Cerebellar nuclear complex (tissue), 1 donor: ENCODE measurements at regions not wholly inside any gene's neighbourhood (a gene's known extent, or its start where the extent isn't known, plus 50 kb on each side); places are given as distances from the start of the nearest gene placed in this dataset.

Source experiments
- DNase-seq, 2 experiments: peaks; one replicate each; lab custom pipeline; 2025; lab: John Stamatoyannopoulos, UW

GRCh38 chr17:72409405-72410002, 288.7 kb downstream of the SOX9 start:
- no peak for DNase-seq

DNA sequence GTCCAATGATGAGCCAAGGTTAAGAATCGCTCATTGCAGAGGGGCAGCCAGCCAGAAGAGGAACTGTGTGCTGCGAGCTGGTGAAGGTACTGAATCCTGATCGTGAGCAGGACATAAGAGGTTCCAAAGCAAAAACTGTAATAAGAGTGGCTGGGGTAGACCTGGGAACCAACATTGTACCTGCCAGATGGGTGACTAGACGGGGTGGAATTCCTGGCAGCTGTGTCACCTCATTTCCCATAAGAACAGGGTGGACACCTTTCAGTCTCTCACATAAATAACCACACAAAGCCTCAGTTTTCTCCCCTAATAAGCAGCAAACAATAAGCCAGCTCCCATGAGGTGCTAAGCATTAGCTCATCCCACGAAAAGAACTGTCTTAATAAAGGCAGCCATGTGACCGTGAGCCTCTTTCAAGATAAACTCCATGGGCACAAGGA, 290.3 kb downstream of the SOX9 start:
- DNase-seq = no peak

DNA sequence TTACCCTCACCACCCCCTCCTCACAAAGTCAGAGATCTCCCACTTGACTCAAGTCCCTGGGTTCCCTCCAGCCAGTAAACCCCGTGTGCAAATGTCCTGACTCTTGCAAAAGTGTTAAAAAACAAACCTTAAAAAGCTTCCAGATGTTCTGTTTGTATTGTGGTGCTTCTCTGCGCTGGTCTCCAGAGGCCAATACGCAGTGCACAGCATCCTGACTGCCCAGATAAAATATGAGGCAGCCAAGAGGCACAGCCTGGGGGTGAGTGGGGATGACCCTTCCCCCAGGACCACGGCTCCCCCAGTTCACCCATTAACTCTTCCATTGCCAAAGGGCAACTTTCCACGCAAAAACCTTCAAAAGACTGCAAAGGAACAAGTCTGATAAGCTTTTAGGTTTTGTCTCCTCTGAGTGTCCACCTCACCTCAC, 291.8 kb downstream of the SOX9 start:
- DNase-seq = no peak

DNA sequence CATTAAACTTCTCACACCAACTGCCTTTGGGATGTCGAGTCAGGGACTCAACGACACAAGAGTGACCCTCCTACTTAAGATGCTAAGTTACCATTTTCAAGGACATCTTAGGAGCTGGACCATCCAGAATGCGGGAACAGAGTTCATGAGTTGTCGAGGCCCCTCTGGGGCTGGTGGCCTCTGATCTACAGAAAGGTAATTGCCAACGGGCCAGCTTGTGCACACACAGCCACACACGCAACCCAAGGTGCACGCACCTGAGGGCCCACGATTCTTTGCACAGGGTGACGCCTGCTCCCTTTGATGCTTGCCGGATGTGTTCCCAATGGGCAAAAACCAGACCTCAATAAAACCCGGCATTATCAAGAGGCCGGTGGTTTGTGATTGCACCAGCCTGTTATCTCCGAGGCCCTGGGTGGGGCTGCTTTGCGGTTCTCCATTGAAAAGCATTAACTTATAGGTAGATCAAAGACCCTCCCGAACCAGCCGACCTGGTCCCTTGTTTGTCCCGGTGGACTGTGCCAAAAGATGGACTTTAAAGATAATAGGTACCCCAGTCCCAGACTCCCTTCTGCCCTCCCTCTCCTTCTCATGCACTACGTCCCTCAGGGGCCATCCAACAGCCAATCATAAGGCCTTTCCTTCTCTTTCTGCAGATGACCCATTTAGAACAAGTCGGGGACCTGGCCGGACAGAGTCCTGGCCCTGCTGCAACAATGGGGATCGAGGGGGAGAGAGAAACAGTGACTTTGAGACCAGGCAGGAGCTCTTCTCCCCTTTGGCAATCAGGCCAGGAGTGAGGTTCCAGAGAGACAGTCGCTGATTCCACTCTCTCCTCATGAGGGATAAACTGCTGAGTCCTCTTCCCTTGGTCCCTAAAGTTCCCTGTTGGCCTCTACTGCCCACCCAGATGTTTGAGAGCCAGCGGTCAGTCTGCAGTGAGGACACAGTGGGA, 292.5 kb downstream of the SOX9 start:
- DNase-seq = no peak

DNA sequence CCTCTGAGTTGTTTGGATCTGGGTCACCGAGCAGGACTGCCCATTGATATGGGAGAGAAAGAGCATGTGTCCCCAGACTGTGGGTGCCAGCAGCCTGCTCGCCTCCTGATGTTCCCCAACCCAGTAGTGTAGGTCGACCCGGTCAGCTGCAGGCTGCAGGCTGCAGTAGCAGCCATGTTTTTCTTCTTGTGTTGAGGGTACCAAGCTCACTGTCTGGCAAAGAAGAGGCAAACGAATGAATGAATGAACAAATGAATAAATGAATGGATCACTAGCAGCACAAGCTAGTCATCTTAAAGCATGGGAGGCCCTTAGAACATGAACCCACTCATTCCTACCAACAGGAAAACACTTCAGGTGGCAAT, 293.2 kb downstream of the SOX9 start:
- DNase-seq = no peak

- no peak for DNase-seq
These were observed 294.4 kb downstream of the SOX9 start for GRCh38 chr17:72414967-72415853.

GRCh38 chr17:72416054-72416675, 295.3 kb downstream of the SOX9 start:
- no peak for DNase-seq

DNA sequence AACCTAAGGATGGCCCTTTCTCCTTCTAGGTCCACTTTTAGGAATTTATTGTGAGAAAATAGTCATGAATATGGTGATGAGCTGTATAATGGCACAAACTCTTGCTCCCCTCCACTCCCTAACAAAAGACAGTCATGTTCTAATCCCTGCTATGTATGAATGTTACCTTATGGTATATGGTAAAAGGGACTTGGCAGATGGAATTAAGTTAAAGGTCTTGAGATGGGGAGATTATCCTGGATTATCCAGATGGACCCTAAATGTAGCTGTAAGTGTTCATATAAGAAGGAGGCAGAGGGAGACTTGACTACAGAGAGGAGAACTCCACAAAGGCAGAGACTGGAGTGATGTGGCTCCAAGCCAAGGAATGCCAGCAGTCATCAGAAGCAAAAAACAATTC, 296.1 kb downstream of the SOX9 start:
- DNase-seq = no peak

- DNase-seq = no peak
These were observed 296.8 kb downstream of the SOX9 start for GRCh38 chr17:72417627-72418026.

DNA sequence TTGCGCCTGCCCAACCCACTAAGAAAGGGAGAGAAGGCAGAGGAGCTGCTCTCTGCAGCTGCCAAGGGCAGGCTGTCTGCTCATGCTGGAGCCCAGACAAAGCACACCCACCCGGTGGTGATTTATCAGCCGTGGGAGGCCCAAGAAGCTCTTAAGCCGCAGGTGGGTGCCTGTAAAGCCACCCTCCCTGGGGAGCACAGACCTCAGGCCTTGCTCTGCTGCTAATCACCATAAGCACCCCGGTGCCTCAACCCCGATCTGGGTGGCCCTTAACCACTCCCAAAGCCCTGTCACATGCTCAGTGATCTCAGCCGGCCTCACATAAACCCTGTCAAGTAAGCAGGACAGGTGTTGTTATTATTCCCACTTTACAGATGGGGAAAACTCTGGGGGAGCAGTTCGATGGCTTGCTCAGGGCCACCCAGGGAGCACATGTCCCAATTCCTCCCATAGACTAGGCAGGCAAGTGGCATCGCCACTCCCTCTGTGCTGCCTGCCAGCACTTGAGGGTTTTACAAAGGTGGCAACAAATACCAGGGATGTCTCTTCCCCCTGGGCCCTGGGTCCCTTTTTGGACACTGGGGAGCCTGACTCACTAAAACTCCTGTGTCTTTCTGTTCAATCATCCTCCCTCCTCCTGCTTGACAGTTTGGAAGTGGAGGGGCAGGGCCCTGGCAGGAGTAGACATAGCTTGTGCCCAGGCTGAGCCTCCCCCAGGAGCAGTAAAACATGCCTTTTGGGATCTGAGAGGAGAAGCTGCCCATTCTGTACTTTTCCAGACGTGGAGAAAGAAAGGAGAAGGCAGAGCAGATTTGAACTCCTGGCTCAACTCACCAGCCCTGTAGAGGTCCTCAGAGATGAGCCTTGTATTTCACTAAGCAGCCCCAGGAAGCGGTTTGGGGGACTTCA, 299.3 kb downstream of the SOX9 start:
- DNase-seq = no peak

DNA sequence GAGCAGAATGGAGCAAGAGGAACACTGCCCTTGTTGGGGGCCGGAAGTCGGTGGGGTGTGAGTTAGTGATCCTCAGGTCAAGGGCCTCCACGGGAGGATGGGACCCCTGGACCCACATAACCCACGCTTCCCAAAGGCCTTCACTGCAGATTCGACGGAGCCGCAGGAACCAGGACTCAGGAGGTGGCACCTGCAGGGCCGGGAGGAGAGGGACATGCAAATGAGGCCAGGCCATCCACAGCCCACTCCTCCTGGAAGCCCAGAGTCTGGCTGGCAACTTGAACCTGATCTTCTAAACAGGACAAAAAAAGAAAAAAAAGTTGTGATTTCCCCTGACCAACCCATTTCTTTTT, 299.9 kb downstream of the SOX9 start:
- no peak for DNase-seq

DNA sequence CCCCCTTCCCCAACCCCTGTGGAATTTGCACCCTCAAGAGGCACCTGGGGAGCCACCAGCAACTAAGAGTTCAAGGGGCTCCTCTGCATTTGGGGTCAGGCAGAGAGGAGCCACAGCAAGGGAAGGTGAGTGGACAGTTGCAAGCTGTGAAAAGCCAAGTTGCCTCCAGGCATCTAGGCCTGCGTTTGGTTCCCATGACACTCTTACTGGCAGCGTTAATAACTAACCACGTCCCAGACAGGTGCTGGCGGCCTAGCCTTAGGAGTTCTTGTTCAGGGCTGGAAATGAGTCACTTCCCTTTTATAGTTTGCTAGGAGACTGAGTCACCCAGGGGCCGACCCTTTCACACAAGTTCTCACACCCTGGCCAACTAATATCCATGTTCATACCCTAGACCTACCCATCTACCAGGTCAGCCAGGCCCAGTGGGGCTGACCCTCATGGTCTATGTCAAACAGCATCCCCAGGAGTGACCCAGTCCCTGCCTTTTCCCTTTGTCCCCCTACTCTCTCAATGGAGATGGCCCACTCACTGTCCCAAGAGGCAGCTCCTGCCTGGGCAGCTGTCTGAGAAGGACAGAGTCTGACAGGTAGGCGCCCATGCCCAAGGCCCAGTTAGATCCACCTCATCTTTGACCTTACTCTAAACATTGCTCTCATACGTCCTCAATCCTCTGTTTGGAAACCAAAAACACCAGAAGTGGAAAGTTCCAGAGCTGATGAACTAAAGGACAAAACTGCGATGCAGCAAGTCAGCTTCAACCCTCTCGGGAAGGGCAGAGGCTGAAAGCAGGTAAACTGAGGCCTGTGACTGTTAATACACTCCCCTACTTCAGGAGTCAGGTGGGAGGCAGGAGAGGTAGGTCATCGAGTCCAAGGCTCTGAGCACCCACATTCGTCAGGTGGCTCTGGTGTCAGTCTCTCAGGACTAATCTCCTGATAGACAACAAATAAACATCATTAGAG, 300.6 kb downstream of the SOX9 start:
- DNase-seq = no peak

- no peak for DNase-seq
These were observed 301.3 kb downstream of the SOX9 start for GRCh38 chr17:72422204-72422504.

- no peak for DNase-seq
These were observed 301.9 kb downstream of the SOX9 start for GRCh38 chr17:72422505-72423285.

DNA sequence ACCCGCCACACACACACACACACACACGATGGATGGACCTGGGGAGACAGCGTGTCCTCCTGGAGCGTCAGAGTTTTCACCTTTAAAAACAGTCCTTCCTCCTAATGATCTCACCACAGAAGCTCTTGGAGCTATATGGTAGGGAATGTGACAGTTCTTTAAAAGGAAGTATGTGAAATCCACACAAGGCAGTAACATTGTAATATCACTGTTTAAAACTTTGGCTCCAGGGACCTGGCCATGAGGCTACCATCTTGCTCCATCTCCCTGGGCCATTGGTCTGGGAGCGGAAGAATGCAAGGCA, 302.4 kb downstream of the SOX9 start:
- no peak for DNase-seq

GRCh38 chr17:72423718-72424117, 302.9 kb downstream of the SOX9 start:
- no peak for DNase-seq

DNA sequence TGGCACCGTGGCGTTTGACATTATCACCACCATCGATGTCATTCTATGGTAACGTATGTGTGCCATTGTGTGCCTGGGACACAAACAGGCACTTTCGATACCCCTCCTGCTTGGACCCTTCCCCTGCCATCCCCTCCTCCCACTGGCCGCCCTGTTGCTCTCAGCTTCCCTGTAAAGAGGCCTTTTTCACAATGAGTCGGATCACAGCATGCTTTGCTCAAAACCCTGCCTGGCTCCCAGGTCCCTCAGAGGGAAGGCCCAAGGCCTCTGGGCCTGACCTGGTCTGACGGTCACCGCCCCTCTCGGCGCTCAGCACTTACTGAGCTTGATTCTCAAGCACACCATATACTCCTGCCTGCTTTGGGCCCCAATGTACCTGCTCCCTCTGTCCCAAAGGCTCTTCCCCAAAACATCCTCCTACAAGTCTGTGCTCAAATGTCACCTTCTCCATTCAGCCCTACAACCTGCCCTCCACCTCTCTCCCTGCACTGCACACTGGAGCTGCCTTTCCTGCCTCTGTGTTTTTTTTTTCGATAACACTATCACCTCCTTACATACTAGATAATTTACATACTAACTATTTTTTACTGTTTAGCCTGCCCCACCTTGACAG, 303.8 kb downstream of the SOX9 start:
- no peak for DNase-seq

DNA sequence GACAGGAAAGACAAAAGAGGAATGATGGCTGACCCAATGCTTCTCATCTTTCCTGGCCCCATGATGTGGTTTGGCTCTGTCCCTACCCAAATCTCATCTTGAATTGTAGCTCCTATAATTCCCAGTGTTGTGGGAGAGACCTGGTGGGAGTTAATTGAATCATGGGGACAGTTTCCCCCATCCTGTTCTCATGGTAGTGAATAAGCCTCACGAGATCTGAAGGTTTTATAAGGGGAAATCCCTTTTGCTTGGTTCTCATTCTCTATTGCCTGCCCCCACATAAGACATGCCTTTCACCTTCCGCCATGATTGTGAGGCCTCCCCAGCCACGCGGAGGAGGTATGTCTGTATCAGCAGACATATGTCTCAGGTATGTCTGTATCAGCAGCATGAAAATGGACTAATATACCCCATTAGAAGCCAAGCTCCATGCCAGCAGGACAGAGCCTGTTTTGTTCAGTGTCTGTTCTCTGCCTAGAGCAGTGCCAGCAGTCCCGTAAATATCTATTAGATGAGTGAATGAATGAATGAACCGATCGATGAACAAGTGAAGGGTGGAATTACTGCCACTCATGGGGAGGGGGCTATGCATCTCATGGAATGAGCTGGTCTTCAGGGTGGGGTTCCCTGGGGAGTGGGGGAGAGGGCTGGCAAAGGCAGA, 304.4 kb downstream of the SOX9 start:
- DNase-seq = no peak
